GM23338 (cell line): ENCODE measurements at regions not wholly inside any gene's neighbourhood (a gene's known extent, or its start where the extent isn't known, plus 50 kb on each side); places are given as distances from the start of the nearest gene placed in this dataset.

Experiments used
- ATAC-seq: fragments of 200-7000 bp; cut with Tn5 transposase; 3 replicates; pipeline ENCODE4 v1.9.1; 2020
- DNase-seq: peaks from one replicate; pipeline ENCODE4 v3.0.0-alpha.2; 2015; ENCODE audit warnings: low spot score
- H2AFZ ChIP-seq: fragments of 200-600 bp; sonication (generic); 2 replicates; pipeline ENCODE4 v1.8.0; 2016; ENCODE audit warnings: antibody characterized with exemption, mild to moderate bottlenecking, moderate library complexity
- H3F3A ChIP-seq: fragments of 200-600 bp; sonication (generic); replicated peaks from 2 replicates; pipeline ENCODE4 v1.8.0; 2017; ENCODE audit warnings: antibody characterized with exemption, mixed run types, low read depth
- H3K27ac ChIP-seq: fragments of 200-600 bp; sonication (generic); 2 replicates; pipeline ENCODE4 v1.6.1; 2016; ENCODE audit warnings: low read depth
- H3K27me3 ChIP-seq: fragments of 200-600 bp; sonication (generic); 2 replicates; pipeline ENCODE4 v1.8.0; 2016; ENCODE audit warnings: mild to moderate bottlenecking, mixed run types, moderate library complexity; ENCODE audit not compliant: insufficient read depth
- H3K36me3 ChIP-seq: fragments of 200-600 bp; sonication (generic); 2 replicates; pipeline ENCODE4 v1.8.0; 2016; ENCODE audit warnings: mild to moderate bottlenecking; ENCODE audit not compliant: insufficient read depth
- H3K4me1 ChIP-seq: fragments of 200-600 bp; sonication (generic); 2 replicates; pipeline ENCODE4 v1.8.0; 2016; ENCODE audit warnings: mild to moderate bottlenecking, moderate library complexity; ENCODE audit not compliant: insufficient read depth
- H3K4me2 ChIP-seq: fragments of 200-600 bp; sonication (generic); 2 replicates; pipeline ENCODE4 v1.7.1; 2017; ENCODE audit warnings: mixed run types
- H3K4me3 ChIP-seq: fragments of 200-600 bp; sonication (generic); 2 replicates; pipeline ENCODE4 v1.6.1; 2016; ENCODE audit warnings: mixed run types
- H3K79me2 ChIP-seq: fragments of 200-600 bp; sonication (generic); replicated peaks from 2 replicates; pipeline ENCODE4 v1.8.0; 2017; ENCODE audit warnings: mild to moderate bottlenecking; ENCODE audit not compliant: insufficient read depth
- H3K9me2 ChIP-seq: fragments of 200-600 bp; sonication (generic); 2 replicates; pipeline ENCODE4 v1.8.0; 2017; ENCODE audit not compliant: insufficient read depth
- H4K20me1 ChIP-seq: fragments of 200-600 bp; sonication (generic); replicated peaks from 2 replicates; pipeline ENCODE4 v1.8.0; 2017; ENCODE audit warnings: mild to moderate bottlenecking; ENCODE audit not compliant: insufficient read depth
- H3K27ac Mint-ChIP-seq: 2 replicates; pipeline ENCODE4 v1.8.0; 2020; ENCODE audit warnings: inconsistent platforms, mild to moderate bottlenecking, moderate library complexity, mixed read lengths
- H3K27me3 Mint-ChIP-seq: 3 replicates; pipeline ENCODE4 v1.8.0; 2022; ENCODE audit warnings: low read depth, mild to moderate bottlenecking, moderate library complexity, mixed read lengths, inconsistent platforms; ENCODE audit not compliant: insufficient read depth, poor library complexity
- H3K36me3 Mint-ChIP-seq: 3 replicates; pipeline ENCODE4 v1.8.0; 2021; ENCODE audit warnings: low read depth, mild to moderate bottlenecking, inconsistent platforms, moderate library complexity, mixed read lengths
- H3K4me1 Mint-ChIP-seq: 3 replicates; pipeline ENCODE4 v1.8.0; 2020; ENCODE audit warnings: mild to moderate bottlenecking, inconsistent platforms, mixed read lengths
- H3K4me3 Mint-ChIP-seq: 3 replicates; pipeline ENCODE4 v1.8.0; 2021; ENCODE audit warnings: moderate library complexity, mild to moderate bottlenecking, inconsistent platforms, mixed read lengths
- H3K9me3 Mint-ChIP-seq: 3 replicates; pipeline ENCODE4 v1.8.0; 2020; ENCODE audit warnings: moderate library complexity, mild to moderate bottlenecking, inconsistent platforms, mixed read lengths
- CREB1 ChIP-seq: fragments of 250-450 bp; sonication (Bioruptor Pico); IDR thresholded peaks from 2 replicates; pipeline ENCODE4 v1.5.0; 2020; ENCODE audit warnings: low read depth, mild to moderate bottlenecking, moderate library complexity
- JUNB ChIP-seq: IDR thresholded peaks from one replicate; pipeline ENCODE4 v1.6.1; 2016; ENCODE audit warnings: antibody characterized with exemption; ENCODE audit not compliant: unreplicated experiment
- NANOG ChIP-seq: IDR thresholded peaks from 2 replicates; pipeline ENCODE4 v1.6.1; 2016; ENCODE audit warnings: antibody characterized with exemption, borderline replicate concordance
- POLR2AphosphoS5 ChIP-seq: IDR thresholded peaks from 2 replicates; pipeline ENCODE4 v1.6.1; 2016; ENCODE audit warnings: antibody characterized with exemption, low read depth
- STAT1 ChIP-seq: IDR thresholded peaks from one replicate; pipeline ENCODE4 v1.6.1; 2016; ENCODE audit warnings: antibody characterized with exemption; ENCODE audit not compliant: unreplicated experiment
- ZNF114 ChIP-seq: fragments of 250-450 bp; sonication (Bioruptor Pico); IDR thresholded peaks from 2 replicates; pipeline ENCODE4 v1.5.0; 2020; ENCODE audit warnings: mild to moderate bottlenecking, moderate library complexity
- TF ChIP-seq, protein P1 (sequence below): IDR thresholded peaks from 2 replicates; pipeline ENCODE4 v1.6.1; 2016; ENCODE audit warnings: antibody characterized with exemption
- TF ChIP-seq, protein P2 (sequence below): IDR thresholded peaks from one replicate; pipeline ENCODE4 v1.6.1; 2018; ENCODE audit warnings: antibody characterized with exemption; ENCODE audit not compliant: unreplicated experiment
- TF ChIP-seq, protein P3 (sequence below), 2 experiments: fragments of 200-600 bp in 1 of 2; sonication (generic) in 1 of 2; conservative IDR thresholded peaks; 2 replicates each; pipeline versions ENCODE4 v1.5.1 to v1.6.1; 2016 to 2017; ENCODE audit warnings: antibody characterized with exemption in 2 of 2, low read depth in 2 of 2, mild to moderate bottlenecking in 2 of 2, moderate library complexity in 1 of 2

DNA sequence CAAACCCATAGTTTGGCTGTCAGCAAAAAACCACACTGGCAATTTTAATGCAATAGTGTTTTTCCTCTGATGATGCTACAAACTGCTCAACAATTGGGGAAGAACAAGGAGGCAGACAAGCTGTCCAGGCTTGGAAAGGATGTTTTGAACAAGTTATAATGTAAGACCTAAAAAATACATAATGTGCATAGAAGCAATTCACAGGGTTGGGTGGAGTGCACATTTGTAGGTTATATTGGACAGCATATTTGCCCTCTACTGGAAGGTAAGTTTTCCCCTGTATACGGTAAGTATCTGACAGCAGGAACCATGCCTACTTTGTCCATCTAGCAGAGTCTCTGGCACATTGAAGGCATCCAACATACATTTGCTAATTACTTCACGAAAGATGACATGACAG is 114.3 kb upstream of the PUM3 start:
- H4K20me1 ChIP-seq: no peaks in the 10 kb centered on the region
- no peak overlapping the region for H3K27ac Mint-ChIP-seq
- H3K27ac ChIP-seq: no peak overlapping the region
- H3K4me3 ChIP-seq: no peak overlapping the region
- DNase-seq (no peak), ATAC-seq (no peak)
- H3K9me3 Mint-ChIP-seq: no peaks in the 10 kb centered on the region
- H3K27me3 Mint-ChIP-seq: peaks cover 1% of the 10 kb centered on the region
- H3K79me2 ChIP-seq: no peaks in the 10 kb centered on the region
- H3F3A ChIP-seq: no peaks in the 10 kb centered on the region
- H3K4me1 Mint-ChIP-seq: no peaks in the 10 kb centered on the region
- H3K4me2 ChIP-seq: no peak overlapping the region
- no peaks in the 10 kb centered on the region for H3K27me3 ChIP-seq
- H3K4me1 ChIP-seq: no peaks in the 10 kb centered on the region
- no peaks in the 10 kb centered on the region for H3K36me3 Mint-ChIP-seq
- no peak overlapping the region for H2AFZ ChIP-seq
- TF ChIP-seq STAT1 (no peak), CREB1 (no peak)
- TF ChIP-seq, protein P1, sequence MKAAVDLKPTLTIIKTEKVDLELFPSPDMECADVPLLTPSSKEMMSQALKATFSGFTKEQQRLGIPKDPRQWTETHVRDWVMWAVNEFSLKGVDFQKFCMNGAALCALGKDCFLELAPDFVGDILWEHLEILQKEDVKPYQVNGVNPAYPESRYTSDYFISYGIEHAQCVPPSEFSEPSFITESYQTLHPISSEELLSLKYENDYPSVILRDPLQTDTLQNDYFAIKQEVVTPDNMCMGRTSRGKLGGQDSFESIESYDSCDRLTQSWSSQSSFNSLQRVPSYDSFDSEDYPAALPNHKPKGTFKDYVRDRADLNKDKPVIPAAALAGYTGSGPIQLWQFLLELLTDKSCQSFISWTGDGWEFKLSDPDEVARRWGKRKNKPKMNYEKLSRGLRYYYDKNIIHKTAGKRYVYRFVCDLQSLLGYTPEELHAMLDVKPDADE: no peak
- TF ChIP-seq, protein P2, sequence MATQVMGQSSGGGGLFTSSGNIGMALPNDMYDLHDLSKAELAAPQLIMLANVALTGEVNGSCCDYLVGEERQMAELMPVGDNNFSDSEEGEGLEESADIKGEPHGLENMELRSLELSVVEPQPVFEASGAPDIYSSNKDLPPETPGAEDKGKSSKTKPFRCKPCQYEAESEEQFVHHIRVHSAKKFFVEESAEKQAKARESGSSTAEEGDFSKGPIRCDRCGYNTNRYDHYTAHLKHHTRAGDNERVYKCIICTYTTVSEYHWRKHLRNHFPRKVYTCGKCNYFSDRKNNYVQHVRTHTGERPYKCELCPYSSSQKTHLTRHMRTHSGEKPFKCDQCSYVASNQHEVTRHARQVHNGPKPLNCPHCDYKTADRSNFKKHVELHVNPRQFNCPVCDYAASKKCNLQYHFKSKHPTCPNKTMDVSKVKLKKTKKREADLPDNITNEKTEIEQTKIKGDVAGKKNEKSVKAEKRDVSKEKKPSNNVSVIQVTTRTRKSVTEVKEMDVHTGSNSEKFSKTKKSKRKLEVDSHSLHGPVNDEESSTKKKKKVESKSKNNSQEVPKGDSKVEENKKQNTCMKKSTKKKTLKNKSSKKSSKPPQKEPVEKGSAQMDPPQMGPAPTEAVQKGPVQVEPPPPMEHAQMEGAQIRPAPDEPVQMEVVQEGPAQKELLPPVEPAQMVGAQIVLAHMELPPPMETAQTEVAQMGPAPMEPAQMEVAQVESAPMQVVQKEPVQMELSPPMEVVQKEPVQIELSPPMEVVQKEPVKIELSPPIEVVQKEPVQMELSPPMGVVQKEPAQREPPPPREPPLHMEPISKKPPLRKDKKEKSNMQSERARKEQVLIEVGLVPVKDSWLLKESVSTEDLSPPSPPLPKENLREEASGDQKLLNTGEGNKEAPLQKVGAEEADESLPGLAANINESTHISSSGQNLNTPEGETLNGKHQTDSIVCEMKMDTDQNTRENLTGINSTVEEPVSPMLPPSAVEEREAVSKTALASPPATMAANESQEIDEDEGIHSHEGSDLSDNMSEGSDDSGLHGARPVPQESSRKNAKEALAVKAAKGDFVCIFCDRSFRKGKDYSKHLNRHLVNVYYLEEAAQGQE: no peak
- no peaks in the 10 kb centered on the region for H3K9me2 ChIP-seq
- H3K36me3 ChIP-seq: no peaks in the 10 kb centered on the region
- no peak overlapping the region for H3K4me3 Mint-ChIP-seq

DNA sequence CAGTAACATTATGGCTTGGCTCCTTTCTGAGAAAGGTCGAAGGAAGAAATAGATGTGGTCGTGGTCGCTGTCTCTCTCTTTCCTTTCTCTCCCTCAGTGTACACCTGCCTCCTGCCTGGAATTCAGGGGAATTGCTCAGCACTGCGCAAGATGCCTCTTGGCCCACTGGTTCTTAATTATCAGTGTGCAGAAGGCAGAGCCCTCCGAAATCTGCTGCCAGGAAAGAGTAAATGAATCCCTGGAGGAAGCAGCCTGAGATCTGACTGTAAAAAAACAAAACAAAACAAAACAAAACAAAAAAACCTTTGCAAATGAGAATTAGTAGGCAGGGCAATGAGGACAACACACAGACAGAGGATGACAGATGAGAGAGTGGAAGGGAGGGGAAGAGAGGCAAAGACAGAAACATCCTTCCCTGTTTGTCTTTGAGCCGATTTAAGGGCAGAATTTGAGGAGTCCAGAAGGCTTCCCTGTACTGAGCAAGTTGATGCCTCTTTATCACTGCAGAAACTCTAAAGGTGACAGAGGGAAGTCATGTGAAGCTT is 113.8 kb upstream of the PUM3 start:
- no peaks in the 10 kb centered on the region for H3F3A ChIP-seq
- ATAC-seq: no peak
- TF ChIP-seq, protein P2: no peak
- TF ChIP-seq POLR2AphosphoS5: no peak
- TF ChIP-seq NANOG: no peak
- TF ChIP-seq, protein P1: no peak
- no peak for TF ChIP-seq ZNF114
- no peak for TF ChIP-seq CREB1
- TF ChIP-seq, protein P3, sequence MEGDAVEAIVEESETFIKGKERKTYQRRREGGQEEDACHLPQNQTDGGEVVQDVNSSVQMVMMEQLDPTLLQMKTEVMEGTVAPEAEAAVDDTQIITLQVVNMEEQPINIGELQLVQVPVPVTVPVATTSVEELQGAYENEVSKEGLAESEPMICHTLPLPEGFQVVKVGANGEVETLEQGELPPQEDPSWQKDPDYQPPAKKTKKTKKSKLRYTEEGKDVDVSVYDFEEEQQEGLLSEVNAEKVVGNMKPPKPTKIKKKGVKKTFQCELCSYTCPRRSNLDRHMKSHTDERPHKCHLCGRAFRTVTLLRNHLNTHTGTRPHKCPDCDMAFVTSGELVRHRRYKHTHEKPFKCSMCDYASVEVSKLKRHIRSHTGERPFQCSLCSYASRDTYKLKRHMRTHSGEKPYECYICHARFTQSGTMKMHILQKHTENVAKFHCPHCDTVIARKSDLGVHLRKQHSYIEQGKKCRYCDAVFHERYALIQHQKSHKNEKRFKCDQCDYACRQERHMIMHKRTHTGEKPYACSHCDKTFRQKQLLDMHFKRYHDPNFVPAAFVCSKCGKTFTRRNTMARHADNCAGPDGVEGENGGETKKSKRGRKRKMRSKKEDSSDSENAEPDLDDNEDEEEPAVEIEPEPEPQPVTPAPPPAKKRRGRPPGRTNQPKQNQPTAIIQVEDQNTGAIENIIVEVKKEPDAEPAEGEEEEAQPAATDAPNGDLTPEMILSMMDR (conservative IDR thresholded peaks at IDR 0.05; ENCODE audit: low read depth in 2 of 2): no peak
- TF ChIP-seq JUNB: no peak

More for the DNA sequence above, 113.8 kb upstream of the PUM3 start:
- Mint-ChIP-seq H3K9me3 (no peaks in the 10 kb centered on the region), H3K4me1 (no peaks in the 10 kb centered on the region), H3K36me3 (no peaks in the 10 kb centered on the region), H3K4me3 (no peak overlapping the region), H3K27me3 (peaks cover 1% of the 10 kb centered on the region), H3K27ac (no peak overlapping the region)
- peak; percentile 14 for DNase-seq
- H3K79me2 ChIP-seq: no peaks in the 10 kb centered on the region
- no peaks in the 10 kb centered on the region for H4K20me1 ChIP-seq
- no peaks in the 10 kb centered on the region for H3K27me3 ChIP-seq
- H3K36me3 ChIP-seq: no peaks in the 10 kb centered on the region
- H3K27ac ChIP-seq: no peak overlapping the region
- H3K4me2 ChIP-seq: no peak overlapping the region
- no peak overlapping the region for H3K4me3 ChIP-seq
- H2AFZ ChIP-seq: no peak overlapping the region
- no peaks in the 10 kb centered on the region for H3K9me2 ChIP-seq
- no peaks in the 10 kb centered on the region for H3K4me1 ChIP-seq
